ENCODE measurements at regions not wholly inside any gene's neighbourhood (a gene's known extent, or its start where the extent isn't known, plus 50 kb on each side); places are given as distances from the start of the nearest gene placed in this dataset.

GRCh38 chr7:26543340-26543739 lies 251.7 kb downstream of the SNX10 start:
- H2AFZ ChIP-seq (ENCODE audit: low read depth, low read length) = no peak overlapping the region
- peak overlapping the region; percentile 76 for H3K27ac ChIP-seq (ENCODE audit: low read length)

GRCh38 chr7:26543951-26544350 lies 252.3 kb downstream of the SNX10 start:
- H3K36me3 ChIP-seq (ENCODE audit: insufficient read depth, low read length) = no peaks in the 10 kb centered on the region
- peak overlapping the region; percentile 25 for H3K9ac ChIP-seq (ENCODE audit: low read length)
- no peaks in the 10 kb centered on the region for H3K9me2 ChIP-seq (ENCODE audit: insufficient read depth, low read length)
- H2AFZ ChIP-seq (ENCODE audit: low read depth, low read length) = no peak overlapping the region
- H3F3A ChIP-seq (ENCODE audit: insufficient read depth, low read length, poor library complexity, severe bottlenecking) = no peaks in the 10 kb centered on the region
- H3K9me3 ChIP-seq (ENCODE audit: low read length) = no peaks in the 10 kb centered on the region
- no peaks in the 10 kb centered on the region for H4K20me1 ChIP-seq (ENCODE audit: insufficient read depth)
- no peaks in the 10 kb centered on the region for H3K79me2 ChIP-seq (replicated peaks; ENCODE audit: insufficient read depth, low read length)
- peak overlapping the region; percentile 76 for H3K27ac ChIP-seq (ENCODE audit: low read length)
- no peaks in the 10 kb centered on the region for H3K27me3 ChIP-seq (ENCODE audit: insufficient read depth, low read depth, low read length)
- no peak overlapping the region for H3K4me2 ChIP-seq (ENCODE audit: low read length)
- H3K4me3 ChIP-seq (ENCODE audit: low read length) = no peak overlapping the region
- TF ChIP-seq TAF1 (IDR thresholded peaks at IDR 0.05; ENCODE audit: low read depth) (no peak), REST (IDR thresholded peaks at IDR 0.05; ENCODE audit: borderline replicate concordance) (no peak), SMC3 (conservative IDR thresholded peaks at IDR 0.05; ENCODE audit: poor library complexity) (no peak), CTCF (IDR thresholded peaks at IDR 0.05; ENCODE audit: poor library complexity, severe bottlenecking) (no peak), EZH2 (IDR thresholded peaks at IDR 0.05; ENCODE audit: borderline replicate concordance, insufficient read depth, low read length, poor library complexity, severe bottlenecking) (no peak), POLR2AphosphoS5 (IDR thresholded peaks at IDR 0.05) (no peak)

More at GRCh38 chr7:26543340-26543739, 251.7 kb downstream of the SNX10 start:
- Histone ChIP-seq H3K79me2 (replicated peaks; ENCODE audit: insufficient read depth, low read length) (no peaks in the 10 kb centered on the region), H3K9ac (ENCODE audit: low read length) (peak overlapping the region; percentile 53), H3F3A (ENCODE audit: insufficient read depth, low read length, poor library complexity, severe bottlenecking) (no peaks in the 10 kb centered on the region), H4K20me1 (ENCODE audit: insufficient read depth) (no peaks in the 10 kb centered on the region), H3K36me3 (ENCODE audit: insufficient read depth, low read length) (no peaks in the 10 kb centered on the region), H3K4me2 (ENCODE audit: low read length) (no peak overlapping the region), H3K9me2 (ENCODE audit: insufficient read depth, low read length) (no peaks in the 10 kb centered on the region), H3K4me3 (ENCODE audit: low read length) (peak overlapping the region; percentile 31), H3K9me3 (ENCODE audit: low read length) (no peaks in the 10 kb centered on the region), H3K27me3 (ENCODE audit: insufficient read depth, low read depth, low read length) (no peaks in the 10 kb centered on the region)
- peak; percentile 28 for TF ChIP-seq REST (IDR thresholded peaks at IDR 0.05; ENCODE audit: borderline replicate concordance)
- peak; percentile 38 for TF ChIP-seq RAD21 (conservative IDR thresholded peaks at IDR 0.05)
- TF ChIP-seq SMC3 (conservative IDR thresholded peaks at IDR 0.05; ENCODE audit: poor library complexity) = peak; percentile 11
- TF ChIP-seq CTCF (IDR thresholded peaks at IDR 0.05; ENCODE audit: poor library complexity, severe bottlenecking) = no peak
- peak; percentile 81 for TF ChIP-seq POLR2AphosphoS5 (IDR thresholded peaks at IDR 0.05)
- no peak for TF ChIP-seq MXI1 (conservative IDR thresholded peaks at IDR 0.05; ENCODE audit: poor library complexity, severe bottlenecking)
- TF ChIP-seq EP300 (conservative IDR thresholded peaks at IDR 0.05; ENCODE audit: poor library complexity, severe bottlenecking) = peak; percentile 81
- no peak for TF ChIP-seq EZH2 (IDR thresholded peaks at IDR 0.05; ENCODE audit: borderline replicate concordance, insufficient read depth, low read length, poor library complexity, severe bottlenecking)
- no peak for TF ChIP-seq TAF1 (IDR thresholded peaks at IDR 0.05; ENCODE audit: low read depth)

Measured in neural cell (in vitro differentiated cells).